Astrocyte (in vitro differentiated cells and primary cell): ENCODE measurements at regions not wholly inside any gene's neighbourhood (a gene's known extent, or its start where the extent isn't known, plus 50 kb on each side); places are given as distances from the start of the nearest gene placed in this dataset.

ENCODE experiments used
- EZH2 ChIP-seq: IDR thresholded peaks from 2 replicates; pipeline ENCODE4 v1.6.1; 2012; ENCODE audit warnings: mild to moderate bottlenecking, low read length, inconsistent platforms; ENCODE audit not compliant: insufficient read depth
- TF ChIP-seq, protein P1 (sequence below): IDR thresholded peaks from 2 replicates; pipeline ENCODE4 v1.5.1; 2011; ENCODE audit warnings: low read depth, mild to moderate bottlenecking, inconsistent platforms, low read length, moderate library complexity; ENCODE audit not compliant: insufficient read depth

- TF ChIP-seq, protein P1, sequence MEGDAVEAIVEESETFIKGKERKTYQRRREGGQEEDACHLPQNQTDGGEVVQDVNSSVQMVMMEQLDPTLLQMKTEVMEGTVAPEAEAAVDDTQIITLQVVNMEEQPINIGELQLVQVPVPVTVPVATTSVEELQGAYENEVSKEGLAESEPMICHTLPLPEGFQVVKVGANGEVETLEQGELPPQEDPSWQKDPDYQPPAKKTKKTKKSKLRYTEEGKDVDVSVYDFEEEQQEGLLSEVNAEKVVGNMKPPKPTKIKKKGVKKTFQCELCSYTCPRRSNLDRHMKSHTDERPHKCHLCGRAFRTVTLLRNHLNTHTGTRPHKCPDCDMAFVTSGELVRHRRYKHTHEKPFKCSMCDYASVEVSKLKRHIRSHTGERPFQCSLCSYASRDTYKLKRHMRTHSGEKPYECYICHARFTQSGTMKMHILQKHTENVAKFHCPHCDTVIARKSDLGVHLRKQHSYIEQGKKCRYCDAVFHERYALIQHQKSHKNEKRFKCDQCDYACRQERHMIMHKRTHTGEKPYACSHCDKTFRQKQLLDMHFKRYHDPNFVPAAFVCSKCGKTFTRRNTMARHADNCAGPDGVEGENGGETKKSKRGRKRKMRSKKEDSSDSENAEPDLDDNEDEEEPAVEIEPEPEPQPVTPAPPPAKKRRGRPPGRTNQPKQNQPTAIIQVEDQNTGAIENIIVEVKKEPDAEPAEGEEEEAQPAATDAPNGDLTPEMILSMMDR: peak; percentile 25
- TF ChIP-seq EZH2: no peak
These were observed 162.8 kb downstream of the SNAPC1 start for GRCh38 chr14:61925043-61925442.
